B cell (primary cell): ENCODE measurements at regions not wholly inside any gene's neighbourhood (a gene's known extent, or its start where the extent isn't known, plus 50 kb on each side); places are given as distances from the start of the nearest gene placed in this dataset.

Source experiments
- EZH2 ChIP-seq: IDR thresholded peaks from 2 replicates; pipeline ENCODE4 v1.6.1; 2012; ENCODE audit warnings: borderline replicate concordance, low read depth, mild to moderate bottlenecking, moderate library complexity, low read length; ENCODE audit not compliant: insufficient read depth, poor library complexity, severe bottlenecking
- TF ChIP-seq, protein P1 (sequence below): fragments of 200-600 bp; IDR thresholded peaks from one replicate; pipeline ENCODE4 v1.8.0; 2022; ENCODE audit warnings: antibody characterized with exemption, mild to moderate bottlenecking

DNA sequence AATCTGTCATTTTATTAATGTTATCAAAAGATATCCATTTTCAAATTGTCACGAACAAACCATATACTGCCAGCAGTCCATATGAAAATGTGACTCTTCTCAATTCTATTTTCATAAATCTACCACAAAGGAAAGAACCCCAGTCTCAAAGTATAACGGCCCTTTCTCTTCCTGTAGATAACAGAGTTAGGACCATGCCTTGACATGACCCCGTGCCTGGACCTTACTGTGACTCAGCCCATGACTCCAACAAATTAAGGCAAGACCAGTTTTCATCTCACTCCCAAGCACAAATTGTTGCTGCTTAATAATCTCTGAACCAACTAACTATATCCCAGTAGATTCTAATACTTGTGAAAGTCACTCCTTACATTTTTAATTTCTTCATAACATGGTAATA is 124.4 kb upstream of the NFIA start:
- TF ChIP-seq, protein P1, sequence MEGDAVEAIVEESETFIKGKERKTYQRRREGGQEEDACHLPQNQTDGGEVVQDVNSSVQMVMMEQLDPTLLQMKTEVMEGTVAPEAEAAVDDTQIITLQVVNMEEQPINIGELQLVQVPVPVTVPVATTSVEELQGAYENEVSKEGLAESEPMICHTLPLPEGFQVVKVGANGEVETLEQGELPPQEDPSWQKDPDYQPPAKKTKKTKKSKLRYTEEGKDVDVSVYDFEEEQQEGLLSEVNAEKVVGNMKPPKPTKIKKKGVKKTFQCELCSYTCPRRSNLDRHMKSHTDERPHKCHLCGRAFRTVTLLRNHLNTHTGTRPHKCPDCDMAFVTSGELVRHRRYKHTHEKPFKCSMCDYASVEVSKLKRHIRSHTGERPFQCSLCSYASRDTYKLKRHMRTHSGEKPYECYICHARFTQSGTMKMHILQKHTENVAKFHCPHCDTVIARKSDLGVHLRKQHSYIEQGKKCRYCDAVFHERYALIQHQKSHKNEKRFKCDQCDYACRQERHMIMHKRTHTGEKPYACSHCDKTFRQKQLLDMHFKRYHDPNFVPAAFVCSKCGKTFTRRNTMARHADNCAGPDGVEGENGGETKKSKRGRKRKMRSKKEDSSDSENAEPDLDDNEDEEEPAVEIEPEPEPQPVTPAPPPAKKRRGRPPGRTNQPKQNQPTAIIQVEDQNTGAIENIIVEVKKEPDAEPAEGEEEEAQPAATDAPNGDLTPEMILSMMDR, result no peak
- TF ChIP-seq EZH2, result no peak
